HT-29 (cell line): ENCODE measurements at regions not wholly inside any gene's neighbourhood (a gene's known extent, or its start where the extent isn't known, plus 50 kb on each side); places are given as distances from the start of the nearest gene placed in this dataset.

Source experiments
- DNase-seq: peaks from one replicate; pipeline ENCODE4 v3.0.0-alpha.2; 2015; ENCODE audit warnings: low spot score

DNA sequence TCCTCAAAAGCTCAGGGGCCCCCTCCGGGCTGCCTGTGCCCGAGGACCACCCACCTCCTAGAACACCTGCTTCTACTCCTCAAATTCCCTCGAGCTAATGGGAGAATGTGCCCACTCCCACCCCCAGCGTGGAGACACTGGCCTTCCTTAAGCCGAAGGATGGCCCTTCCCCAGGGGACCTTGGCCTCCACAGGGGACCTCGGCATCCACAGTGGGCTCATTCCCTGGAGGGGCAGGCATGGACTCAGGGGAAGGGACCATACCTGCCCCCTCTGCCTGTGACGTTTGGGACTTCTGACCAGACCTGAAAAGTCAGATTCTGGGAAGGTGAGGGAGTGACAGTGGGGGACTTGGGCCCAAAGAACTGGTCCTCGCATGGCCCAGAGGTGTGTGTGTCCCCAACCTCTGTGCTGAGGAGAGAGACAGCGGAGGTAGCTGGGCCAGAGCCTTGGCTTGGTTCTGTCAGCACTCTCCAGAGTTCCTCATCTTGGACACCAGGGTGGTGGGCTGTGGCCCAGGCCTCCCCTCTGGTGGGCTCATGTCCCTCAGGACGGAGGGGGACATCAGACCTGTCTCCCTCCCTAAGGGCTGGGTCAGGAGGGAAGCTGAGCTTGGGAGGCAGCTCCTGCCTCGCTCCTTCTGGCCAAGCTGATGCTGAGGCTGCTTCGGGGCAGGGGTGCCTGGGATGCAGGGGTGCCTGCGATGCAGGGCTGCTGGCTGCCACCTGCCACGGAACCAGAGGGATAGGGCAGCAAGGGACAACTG lies 240.4 kb downstream of the HAUS1 start:
- DNase-seq: no peak

- no peak for DNase-seq
These were observed 240.9 kb downstream of the HAUS1 start for GRCh38 chr18:46345181-46345465.

DNA sequence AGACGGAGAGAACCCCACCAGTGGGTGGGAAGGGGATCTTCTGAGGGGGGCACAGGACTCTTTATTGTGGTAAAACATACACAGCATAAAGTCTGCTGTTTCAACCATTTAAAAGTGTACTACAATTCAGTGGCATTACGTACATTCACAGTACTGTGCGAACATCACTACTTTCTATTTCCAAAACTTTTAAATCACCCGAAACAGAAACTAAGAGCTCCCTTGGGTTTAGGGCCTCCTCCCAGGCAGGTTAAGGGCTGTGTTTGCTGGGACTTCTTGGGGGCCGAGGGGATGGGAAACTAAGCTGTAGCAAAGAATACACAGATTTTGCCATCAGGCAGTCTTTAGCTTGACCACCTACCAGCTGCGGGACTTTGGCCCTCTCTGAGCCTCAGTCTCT lies 242.0 kb downstream of the HAUS1 start:
- DNase-seq: no peak

DNA sequence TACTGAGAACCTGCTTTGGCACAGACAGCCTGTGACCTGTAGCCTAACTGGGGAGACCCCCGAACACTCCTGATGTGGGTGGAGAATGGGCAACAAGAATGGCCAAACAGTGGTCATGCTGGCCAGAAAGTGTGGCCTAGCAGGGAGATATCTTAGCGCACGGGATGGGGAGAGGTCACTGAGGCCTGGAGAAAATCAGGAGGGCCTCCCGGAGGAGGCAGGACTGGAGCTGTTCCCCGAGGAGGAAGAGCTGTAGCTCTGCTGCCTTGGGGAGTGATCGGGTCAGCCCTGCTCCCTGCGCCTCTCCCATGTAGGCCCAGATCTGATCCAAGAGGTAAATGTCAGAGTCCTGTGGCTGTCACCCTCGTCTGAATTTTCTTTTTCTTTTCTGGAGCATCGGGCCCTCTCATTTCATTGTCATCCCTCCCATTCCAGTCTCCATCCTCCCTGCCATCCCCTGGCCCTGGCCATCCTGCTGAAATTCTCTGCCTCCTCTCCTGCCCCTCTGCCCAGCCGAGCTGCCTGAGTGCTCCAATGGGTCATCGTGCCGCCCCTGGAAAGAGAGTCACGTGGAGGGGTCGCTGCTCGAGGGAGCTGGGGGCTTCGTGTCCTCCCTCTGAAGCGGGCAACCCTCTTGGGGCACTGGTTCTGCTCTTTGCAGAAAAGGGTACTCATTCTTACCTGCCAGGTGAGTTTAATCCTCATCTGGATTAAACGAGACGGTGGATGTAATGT lies 242.9 kb downstream of the HAUS1 start:
- DNase-seq: no peak

DNA sequence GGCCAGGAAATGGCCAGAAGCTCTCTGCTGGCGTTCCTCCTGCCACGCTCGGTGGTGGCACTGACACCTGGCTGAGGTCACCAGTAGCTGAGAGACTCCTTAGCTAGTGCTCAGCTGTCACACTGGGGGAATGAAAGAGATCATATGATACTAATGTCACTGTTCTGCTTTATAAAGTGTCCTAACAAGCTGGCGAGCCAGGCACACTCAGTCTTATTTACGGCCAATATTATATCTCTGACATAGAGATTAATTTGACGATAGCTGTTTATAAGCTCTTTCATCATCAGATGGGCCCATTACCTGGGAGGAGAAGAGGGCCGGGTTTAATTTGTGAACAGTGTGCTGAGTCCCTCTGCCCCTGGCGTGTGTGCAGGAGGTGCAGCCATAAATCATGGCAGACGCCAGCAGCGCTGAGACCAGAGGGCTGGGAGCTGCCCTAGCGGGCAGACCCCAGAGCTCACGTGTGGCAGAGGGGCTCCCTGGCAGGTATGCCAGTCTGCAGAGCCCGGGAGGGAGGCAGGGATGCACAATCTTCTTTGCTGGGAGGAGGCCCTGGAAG lies 246.5 kb downstream of the HAUS1 start:
- DNase-seq: no peak

DNA sequence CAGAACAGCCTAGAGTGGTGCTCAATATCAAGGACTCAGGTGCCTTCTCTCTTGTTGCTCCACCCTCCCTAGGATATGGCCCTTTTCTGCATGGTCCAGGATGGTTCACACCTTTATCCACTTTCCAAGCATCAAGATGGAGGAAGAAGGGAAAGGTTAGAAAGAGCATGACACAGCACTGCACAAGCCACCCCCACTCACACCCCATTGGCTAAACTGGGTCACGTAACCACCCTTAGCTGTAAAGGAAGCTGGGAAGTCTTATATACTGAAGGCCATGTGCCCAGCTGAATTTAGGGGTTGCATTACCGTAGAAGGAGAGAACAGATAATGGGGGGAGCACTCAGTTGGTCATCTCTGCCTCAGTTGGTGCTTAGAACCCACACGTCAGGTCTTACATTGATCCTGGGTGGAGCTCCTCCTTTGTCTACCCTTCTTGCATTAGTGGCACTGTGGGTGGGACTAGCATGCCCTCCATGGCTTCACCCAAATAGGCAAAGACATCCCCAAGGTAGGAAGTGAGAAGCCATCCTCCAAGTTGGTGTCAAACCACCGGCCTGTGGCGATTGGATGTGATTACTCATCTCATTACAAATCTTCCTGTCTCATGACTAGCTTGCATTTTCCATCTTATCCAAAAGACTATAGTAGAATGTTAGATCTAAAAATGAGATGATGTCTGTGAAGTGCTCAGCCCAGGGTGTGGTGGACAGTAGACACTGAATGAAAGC lies 248.5 kb downstream of the HAUS1 start:
- no peak for DNase-seq

- no peak for DNase-seq
These were observed 249.3 kb downstream of the HAUS1 start for GRCh38 chr18:46353460-46353859.

GRCh38 chr18:46356278-46357033 lies 252.3 kb downstream of the HAUS1 start:
- no peak for DNase-seq

- DNase-seq: no peak
These were observed 256.0 kb downstream of the HAUS1 start for GRCh38 chr18:46360102-46360699.

DNA sequence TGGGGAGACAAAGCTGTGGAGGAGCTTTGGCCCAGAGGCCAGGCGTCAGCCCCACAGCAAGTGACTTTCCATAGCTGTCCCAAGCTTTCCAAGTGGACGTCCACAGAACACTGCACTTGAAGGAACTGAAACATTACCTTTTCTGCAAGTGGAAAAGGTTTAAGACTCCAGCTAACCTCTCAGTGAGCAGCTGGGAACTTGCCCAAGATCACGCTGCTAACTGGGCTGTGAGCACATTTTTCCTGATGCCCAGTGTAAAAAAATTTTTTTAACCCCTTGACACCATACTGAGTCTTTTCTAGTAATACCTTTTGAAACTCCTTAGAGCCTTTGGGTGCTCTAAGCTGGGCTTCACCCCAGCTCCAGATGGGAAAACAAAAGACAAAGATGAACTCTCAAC lies 256.7 kb downstream of the HAUS1 start:
- no peak for DNase-seq

GRCh38 chr18:46362533-46362932 lies 258.3 kb downstream of the HAUS1 start:
- no peak for DNase-seq

DNA sequence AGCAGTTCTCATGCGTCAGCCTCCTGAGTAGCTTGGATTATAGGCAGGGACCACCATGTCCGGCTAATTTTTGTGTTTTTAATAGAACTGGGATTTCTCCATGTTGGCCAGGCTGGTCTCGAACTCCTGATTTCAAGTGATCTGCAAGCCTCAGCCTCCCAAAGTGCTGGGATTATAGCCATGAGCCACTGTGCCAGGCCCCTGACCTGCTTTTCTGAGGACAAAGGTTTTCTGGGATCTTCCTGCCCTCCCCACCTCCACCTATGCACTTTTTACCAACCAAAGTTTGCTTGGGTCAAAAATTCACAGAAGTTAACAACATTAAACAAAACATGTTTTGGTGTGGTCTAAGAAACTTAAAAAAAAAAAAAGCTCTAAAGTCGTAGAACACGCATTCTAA lies 259.9 kb downstream of the HAUS1 start:
- DNase-seq: no peak

- no peak for DNase-seq
These were observed 262.0 kb downstream of the HAUS1 start for GRCh38 chr18:46366201-46366600.

- DNase-seq: no peak
These were observed 262.7 kb downstream of the HAUS1 start for GRCh38 chr18:46366751-46367376.

DNA sequence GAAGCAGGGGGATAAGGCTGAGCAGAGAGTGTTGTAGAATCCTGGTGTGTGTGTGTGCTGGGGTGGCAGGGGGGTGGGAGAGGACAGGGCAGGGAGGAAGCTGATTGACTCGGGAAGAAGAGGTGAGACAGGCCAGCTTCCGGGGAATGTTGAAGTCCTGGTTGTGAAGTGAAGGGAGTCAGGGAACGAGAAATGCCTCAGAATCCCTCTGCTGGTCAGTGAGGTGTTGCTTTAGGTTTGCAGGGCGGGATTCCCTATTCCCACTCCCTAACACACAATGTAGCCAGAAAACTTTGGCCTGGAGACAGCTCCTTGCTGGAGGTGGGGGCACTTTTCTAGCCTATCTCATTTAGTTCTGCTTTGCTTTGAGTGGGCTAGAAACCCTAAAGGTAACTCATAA lies 265.1 kb downstream of the HAUS1 start:
- peak; percentile 1 for DNase-seq

DNA sequence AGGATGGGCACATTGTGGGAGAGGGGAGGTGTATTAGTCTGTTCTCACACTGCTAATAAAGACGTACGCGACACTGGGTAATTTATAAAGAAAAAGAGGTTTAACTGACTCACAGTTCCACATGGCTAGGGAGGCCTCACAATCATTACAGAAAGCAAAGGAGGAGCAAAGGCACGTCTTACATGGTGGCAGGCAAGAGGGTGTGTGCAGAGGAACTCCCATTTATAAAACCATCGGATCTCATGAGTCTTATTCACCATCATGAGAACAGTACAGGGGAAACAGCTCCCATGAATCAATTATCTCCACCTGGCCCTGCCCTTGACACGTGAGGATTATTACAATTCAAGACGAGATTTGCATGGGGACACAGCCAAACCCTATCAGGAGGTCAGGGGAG lies 266.7 kb downstream of the HAUS1 start:
- DNase-seq: no peak

- no peak for DNase-seq
These were observed 268.5 kb downstream of the HAUS1 start for GRCh38 chr18:46372670-46373069.

GRCh38 chr18:46373131-46373530 lies 268.9 kb downstream of the HAUS1 start:
- DNase-seq: no peak

DNA sequence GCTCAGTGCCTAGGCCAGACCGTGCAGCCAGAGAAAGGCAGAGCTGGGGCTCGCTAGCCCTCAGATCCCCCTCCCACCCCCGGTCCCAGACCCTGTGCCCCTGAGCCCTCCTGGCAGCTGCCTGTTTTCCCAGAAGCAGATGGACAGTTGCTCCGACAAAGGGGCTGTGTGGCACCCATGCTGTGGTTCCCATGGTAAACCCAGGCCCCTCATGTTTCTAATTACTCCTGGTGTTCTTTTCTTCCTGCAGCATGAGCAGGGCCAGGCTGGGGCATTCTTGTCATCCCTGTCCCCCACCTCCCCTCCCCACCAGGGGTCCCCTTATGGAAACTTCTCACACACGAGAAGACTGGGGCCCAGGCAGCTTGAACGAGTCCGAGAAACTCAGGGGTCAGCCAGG lies 269.6 kb downstream of the HAUS1 start:
- DNase-seq: no peak

GRCh38 chr18:46374850-46375249 lies 270.7 kb downstream of the HAUS1 start:
- no peak for DNase-seq

GRCh38 chr18:46377557-46377956 lies 273.4 kb downstream of the HAUS1 start:
- no peak for DNase-seq
